Ovary (tissue), 7 donors: ENCODE measurements at regions not wholly inside any gene's neighbourhood (a gene's known extent, or its start where the extent isn't known, plus 50 kb on each side); places are given as distances from the start of the nearest gene placed in this dataset.

ENCODE experiments used
- DNase-seq, 5 donors: peaks; one replicate each; pipeline ENCODE4 v3.0.0-alpha.2; 2019 to 2020
- H3K27ac ChIP-seq, 2 donors: fragments of 200-600 bp; one replicate each; pipeline versions ENCODE4 v1.5.1 to v1.8.0; 2019 to 2022
- H3K27me3 ChIP-seq: fragments of 200-600 bp; one replicate; pipeline ENCODE4 v1.8.0; 2022
- H3K36me3 ChIP-seq: fragments of 200-600 bp; sonication (generic); one replicate; pipeline ENCODE4 v1.5.1; 2019
- H3K4me1 ChIP-seq: one replicate; pipeline ENCODE4 v1.8.1; 2013; ENCODE audit warnings: mild to moderate bottlenecking, moderate library complexity; ENCODE audit not compliant: insufficient read depth
- H3K4me3 ChIP-seq: fragments of 200-600 bp; sonication (generic); one replicate; pipeline ENCODE4 v1.5.1; 2017
- H3K9me3 ChIP-seq, 2 donors: fragments of 200-600 bp in 1 of 2; sonication (generic) in 1 of 2; one replicate each; pipeline versions ENCODE4 v1.5.1 to v1.8.1; 2013 to 2019; ENCODE audit warnings: mild to moderate bottlenecking in 1 of 2, moderate library complexity in 1 of 2
- CTCF ChIP-seq, 3 donors: fragments of 450-650 bp in 2 of 3; fragments of 200-600 bp in 1 of 3; IDR thresholded peaks; one replicate each; pipeline versions ENCODE4 v1.5.1 to v1.8.0; 2016 to 2022; ENCODE audit warnings: antibody characterized with exemption in 3 of 3, mild to moderate bottlenecking in 1 of 3
- EP300 ChIP-seq: sonication (generic); formaldehyde crosslinking; IDR thresholded peaks from one replicate; pipeline ENCODE4 v1.6.1; 2017; ENCODE audit warnings: antibody characterized with exemption
- POLR2A ChIP-seq: fragments of 450-650 bp; IDR thresholded peaks from one replicate; pipeline ENCODE4 v1.6.1; 2017; ENCODE audit warnings: antibody characterized with exemption, mild to moderate bottlenecking, moderate library complexity
- WGBS, 3 donors: extraction: QIAGEN DNeasy Blood & Tissue Kit in 1 of 3; methylation state at CpG; one replicate each; pipeline versions ENCODE4 v1.1.5 to v1.1.7; 2013 to 2017; 5-methylcytosine and 5-hydroxymethylcytosine counted together
- intact Hi-C, 4 donors: fragments of 100-400 bp; cut with DNase I; formaldehyde crosslinking; loops; one replicate each; pipeline versions ENCODE4 v1.11.0 to v1.15.1; 2022 to 2023
- donor health status: DM: no; HTN: no; CAD: no; lungs with moderate emphysema.
- donor health status: DM: no; HTN: no; CAD: no.
- donor health status: Bipolar disorder and iron deficiency.
- donor health status: DM: no; HTN: no; CAD: no.
- donor health status: DM: yes; HTN: yes; CAD: no.

DNA sequence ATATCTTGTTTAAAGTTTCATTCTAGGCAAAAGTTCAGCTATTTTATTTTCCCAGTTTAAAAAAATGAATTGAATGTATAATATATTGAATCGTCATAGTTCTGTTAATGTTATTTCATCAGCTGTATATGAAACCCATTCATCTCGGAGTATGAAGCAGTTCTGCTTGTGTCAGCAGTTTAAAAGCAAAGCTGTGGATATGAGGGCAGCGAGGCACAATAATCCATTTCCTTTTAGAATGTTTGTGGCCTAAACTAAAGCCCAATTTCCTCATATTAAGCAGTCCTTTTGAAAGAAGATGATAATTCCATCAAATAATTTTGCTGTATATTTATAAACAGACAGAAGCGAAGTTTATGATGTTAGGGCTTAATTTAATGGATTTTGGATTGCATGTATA lies 300.1 kb downstream of the SAMD5 start:
- Histone ChIP-seq H3K27me3 (no peaks in the 10 kb centered on the region), H3K9me3 (no peaks in the 10 kb centered on the region), H3K4me3 (no peak overlapping the region), H3K27ac (no peak overlapping the region), H3K4me1 (no peaks in the 10 kb centered on the region), H3K36me3 (no peaks in the 10 kb centered on the region)
- TF ChIP-seq EP300 = no peak
- DNase-seq = no peak
- WGBS, 3 donors = 22 to 42% (median 24%) methylated on average over 4 of the region's 4 CpGs
- intact Hi-C loops = no loop called here

DNA sequence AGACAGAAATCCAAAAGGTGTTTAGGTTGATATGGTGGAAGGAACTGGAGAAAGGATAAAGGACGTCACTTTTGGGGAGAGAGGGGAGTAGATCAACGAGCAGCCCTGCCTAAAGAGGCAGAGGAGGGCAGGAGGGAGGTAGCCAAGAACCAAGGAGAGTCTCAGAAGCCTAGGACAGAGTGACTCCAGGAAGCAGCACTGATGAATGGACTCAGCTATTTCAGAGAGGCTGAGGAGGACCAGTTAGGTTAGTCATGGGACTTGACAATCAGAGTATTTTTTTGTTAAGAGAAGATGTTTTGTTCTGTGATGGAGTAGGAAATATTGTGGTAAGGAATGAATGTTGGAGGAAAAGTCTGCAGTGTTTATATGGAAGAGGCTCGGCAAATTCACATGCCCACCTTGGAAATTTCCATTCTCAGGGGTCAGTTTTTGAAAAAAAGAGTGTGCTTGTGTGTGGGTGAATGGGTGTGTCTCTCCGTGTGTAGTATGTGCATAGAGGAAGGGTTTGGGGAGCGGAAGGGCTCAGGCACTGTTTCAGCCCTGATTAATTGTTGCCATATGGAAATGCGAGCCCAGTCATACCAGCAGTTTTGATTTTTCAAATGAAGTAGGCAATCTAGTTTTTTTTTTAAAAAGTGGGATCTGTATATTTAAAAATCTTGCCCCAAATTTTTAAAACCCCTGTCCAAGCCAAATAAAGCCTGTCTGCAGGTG lies 303.6 kb downstream of the SAMD5 start:
- no peak overlapping the region for H3K27ac ChIP-seq
- TF ChIP-seq POLR2A = no peak
- TF ChIP-seq CTCF (IDR thresholded peaks at IDR 0.05) = no peak
- TF ChIP-seq EP300 = no peak
- no peak overlapping the region for H3K4me3 ChIP-seq
- WGBS, 3 donors = 79 to 94% (median 90%) methylated on average over 6 of the region's 6 CpGs
- H3K9me3 ChIP-seq = no peaks in the 10 kb centered on the region
- no peak for DNase-seq
- H3K4me1 ChIP-seq = no peaks in the 10 kb centered on the region
- intact Hi-C loops = no loop called here
- no peaks in the 10 kb centered on the region for H3K36me3 ChIP-seq
- H3K27me3 ChIP-seq = no peaks in the 10 kb centered on the region

- no peaks in the 10 kb centered on the region for H3K36me3 ChIP-seq
- no peaks in the 10 kb centered on the region for H3K4me1 ChIP-seq
- DNase-seq = no peak
- intact Hi-C loops = no loop called here
- no peak for TF ChIP-seq POLR2A
- no peak for TF ChIP-seq EP300
- TF ChIP-seq CTCF (IDR thresholded peaks at IDR 0.05) = no peak
- H3K27ac ChIP-seq = no peak overlapping the region
- 78 to 94% (median 91%) methylated on average over 4 of the region's 4 CpGs for WGBS, 3 donors
- no peak overlapping the region for H3K4me3 ChIP-seq
- H3K27me3 ChIP-seq = no peaks in the 10 kb centered on the region
- no peaks in the 10 kb centered on the region for H3K9me3 ChIP-seq
These were observed 308.7 kb downstream of the SAMD5 start for GRCh38 chr6:147817042-147817689.

- intact Hi-C loops = no loop called here
- Histone ChIP-seq H3K36me3 (no peaks in the 10 kb centered on the region), H3K27ac (no peak overlapping the region), H3K4me1 (no peaks in the 10 kb centered on the region), H3K4me3 (no peak overlapping the region), H3K9me3 (no peaks in the 10 kb centered on the region), H3K27me3 (no peaks in the 10 kb centered on the region)
- TF ChIP-seq POLR2A (no peak), CTCF (IDR thresholded peaks at IDR 0.05) (no peak), EP300 (no peak)
- WGBS, 3 donors = 81 to 87% (median 84%) methylated on average over 6 of the region's 6 CpGs
- no peak for DNase-seq
These were observed 312.0 kb downstream of the SAMD5 start for GRCh38 chr6:147820520-147820919.

DNA sequence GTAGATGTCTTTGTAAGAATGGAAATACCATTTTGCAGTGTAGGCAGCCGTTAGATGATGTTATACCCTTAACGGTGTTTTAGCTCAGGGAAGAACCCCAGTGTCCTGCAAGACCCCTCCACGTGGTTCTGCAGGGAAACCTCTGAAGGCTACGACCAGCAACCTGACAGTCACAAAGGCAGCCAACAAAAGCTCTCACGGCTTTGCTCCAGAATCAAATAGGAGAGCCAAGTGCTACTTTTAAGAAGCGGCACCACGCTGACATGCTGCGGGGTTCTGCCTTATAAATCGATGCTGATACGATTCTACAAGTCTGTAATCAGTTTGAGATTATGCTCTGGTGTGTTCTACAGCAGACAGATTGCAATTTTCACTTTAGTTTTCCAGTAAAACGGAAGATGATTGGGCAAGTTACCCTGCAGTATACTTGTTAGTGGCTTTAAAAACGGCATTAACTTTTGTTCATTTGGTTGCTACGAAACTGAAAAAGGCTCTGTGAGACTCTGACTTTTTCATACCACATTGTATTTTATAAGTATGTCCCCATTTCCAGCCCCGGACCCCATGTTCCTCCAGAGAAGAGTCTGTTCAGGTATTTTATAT lies 312.9 kb downstream of the SAMD5 start:
- DNase-seq = no peak
- H3K27me3 ChIP-seq = no peaks in the 10 kb centered on the region
- H3K36me3 ChIP-seq = no peaks in the 10 kb centered on the region
- intact Hi-C loops = no loop called here
- H3K27ac ChIP-seq = no peak overlapping the region
- WGBS, 3 donors = 83 to 84% (median 83%) methylated on average over 14 of the region's 14 CpGs
- H3K4me1 ChIP-seq = no peaks in the 10 kb centered on the region
- TF ChIP-seq POLR2A (no peak), CTCF (IDR thresholded peaks at IDR 0.05) (no peak), EP300 (no peak)
- H3K9me3 ChIP-seq = no peaks in the 10 kb centered on the region
- H3K4me3 ChIP-seq = no peak overlapping the region
